WTC11 (cell line): ENCODE measurements at regions not wholly inside any gene's neighbourhood (a gene's known extent, or its start where the extent isn't known, plus 50 kb on each side); places are given as distances from the start of the nearest gene placed in this dataset.

Experiments used
- ATAC-seq: fragments of 200-7000 bp; cut with Tn5 transposase; 2 replicates; pipeline ENCODE4 v1.10.0; 2021; ENCODE audit warnings: mild to moderate bottlenecking, moderate library complexity
- CTCF ChIA-PET: fragments of 300-600 bp; sonication (Branson Sonifier 250); formaldehyde crosslinking; loops from one replicate; lab custom pipeline; 2021; ENCODE audit warnings: antibody characterized with exemption; lab: Charles Lee
- POLR2A ChIA-PET: fragments of 350-600 bp; sonication (Branson Sonifier 250); formaldehyde crosslinking; loops from one replicate; lab custom pipeline; 2021; ENCODE audit warnings: antibody characterized with exemption; lab: Charles Lee
- DNase-seq: peaks from one replicate; pipeline ENCODE4 v3.0.0; 2021; ENCODE audit warnings: low spot score
- H3K27ac Mint-ChIP-seq: 2 replicates; pipeline ENCODE4 v1.8.0; 2021; ENCODE audit warnings: mixed read lengths
- H3K27me3 Mint-ChIP-seq: 2 replicates; pipeline ENCODE4 v1.8.0; 2021; ENCODE audit warnings: low read depth, mild to moderate bottlenecking, moderate library complexity, mixed read lengths
- H3K36me3 Mint-ChIP-seq: 2 replicates; pipeline ENCODE4 v1.8.0; 2021; ENCODE audit warnings: mixed read lengths
- H3K4me1 Mint-ChIP-seq: 2 replicates; pipeline ENCODE4 v1.8.0; 2022; ENCODE audit warnings: mixed read lengths
- H3K4me3 Mint-ChIP-seq: 2 replicates; pipeline ENCODE4 v1.8.0; 2021; ENCODE audit warnings: mild to moderate bottlenecking, moderate library complexity, mixed read lengths
- H3K9me3 Mint-ChIP-seq: 2 replicates; pipeline ENCODE4 v1.8.0; 2021; ENCODE audit warnings: mixed read lengths
- CBFB ChIP-seq: sonication (generic); formaldehyde crosslinking; IDR thresholded peaks from 2 replicates; pipeline ENCODE4 v1.8.1; 2022; ENCODE audit warnings: mild to moderate bottlenecking, low read depth, missing genetic modification reagents
- ETV6 ChIP-seq: sonication (generic); formaldehyde crosslinking; IDR thresholded peaks from 2 replicates; pipeline ENCODE4 v1.8.1; 2022; ENCODE audit warnings: mild to moderate bottlenecking, missing genetic modification reagents
- FOXP1 ChIP-seq: sonication (generic); formaldehyde crosslinking; IDR thresholded peaks from 2 replicates; pipeline ENCODE4 v1.8.0; 2022; ENCODE audit warnings: missing genetic modification reagents, mild to moderate bottlenecking, moderate library complexity, borderline replicate concordance
- OVOL2 ChIP-seq: fragments of 250-450 bp; sonication (Bioruptor Pico); IDR thresholded peaks from 2 replicates; pipeline ENCODE4 v1.9.0; 2021; ENCODE audit warnings: mild to moderate bottlenecking, borderline replicate concordance
- RELA ChIP-seq: sonication (generic); formaldehyde crosslinking; IDR thresholded peaks from 2 replicates; pipeline ENCODE4 v1.8.1; 2022; ENCODE audit warnings: missing genetic modification reagents, mild to moderate bottlenecking, borderline replicate concordance
- SMAD4 ChIP-seq: sonication (generic); formaldehyde crosslinking; IDR thresholded peaks from 2 replicates; pipeline ENCODE4 v1.8.0; 2022; ENCODE audit warnings: mild to moderate bottlenecking, missing genetic modification reagents
- TP53 ChIP-seq: sonication (generic); formaldehyde crosslinking; IDR thresholded peaks from 2 replicates; pipeline ENCODE4 v1.8.1; 2023; ENCODE audit warnings: mild to moderate bottlenecking, missing genetic modification reagents
- ZNF138 ChIP-seq: sonication (generic); formaldehyde crosslinking; conservative IDR thresholded peaks from 2 replicates; pipeline ENCODE4 v1.8.1; 2022; ENCODE audit warnings: mild to moderate bottlenecking, moderate library complexity, missing genetic modification reagents
- ZNF263 ChIP-seq: sonication (generic); formaldehyde crosslinking; IDR thresholded peaks from 2 replicates; pipeline ENCODE4 v1.8.1; 2022; ENCODE audit warnings: low read depth, mild to moderate bottlenecking, moderate library complexity, missing genetic modification reagents
- ZNF317 ChIP-seq: sonication (generic); formaldehyde crosslinking; IDR thresholded peaks from 2 replicates; pipeline ENCODE4 v1.8.1; 2023; ENCODE audit warnings: low read depth, mild to moderate bottlenecking, moderate library complexity, missing genetic modification reagents, borderline replicate concordance
- TF ChIP-seq, protein P1 (sequence below): sonication (generic); formaldehyde crosslinking; IDR thresholded peaks from 2 replicates; pipeline ENCODE4 v1.8.0; 2023; ENCODE audit warnings: missing genetic modification reagents, mild to moderate bottlenecking, borderline replicate concordance
- TF ChIP-seq, protein P2 (sequence below): fragments of 250-450 bp; sonication (Bioruptor Pico); IDR thresholded peaks from 2 replicates; pipeline ENCODE4 v1.9.0; 2021; ENCODE audit warnings: moderate library complexity, mild to moderate bottlenecking, inconsistent platforms, borderline replicate concordance
- TF ChIP-seq, protein P3 (sequence below): sonication (generic); formaldehyde crosslinking; IDR thresholded peaks from 2 replicates; pipeline ENCODE4 v1.8.1; 2023; ENCODE audit warnings: mild to moderate bottlenecking, missing genetic modification reagents, moderate library complexity
- TF ChIP-seq, protein P4 (sequence below): sonication (generic); formaldehyde crosslinking; IDR thresholded peaks from 2 replicates; pipeline ENCODE4 v1.8.1; 2022; ENCODE audit warnings: missing genetic modification reagents, borderline replicate concordance
- TF ChIP-seq, protein P5 (sequence below): sonication (generic); formaldehyde crosslinking; IDR thresholded peaks from 2 replicates; pipeline ENCODE4 v1.8.0; 2022; ENCODE audit warnings: mild to moderate bottlenecking, missing genetic modification reagents
- TF ChIP-seq, protein P6 (sequence below): fragments of 250-450 bp; sonication (Bioruptor Pico); IDR thresholded peaks from 2 replicates; pipeline ENCODE4 v1.9.0; 2021; ENCODE audit warnings: mild to moderate bottlenecking
- TF ChIP-seq, protein P7 (sequence below): sonication (generic); formaldehyde crosslinking; IDR thresholded peaks from 2 replicates; pipeline ENCODE4 v1.8.0; 2022; ENCODE audit warnings: mild to moderate bottlenecking, missing genetic modification reagents
- TF ChIP-seq, protein P8 (sequence below): sonication (generic); formaldehyde crosslinking; IDR thresholded peaks from 2 replicates; pipeline ENCODE4 v1.8.1; 2022; ENCODE audit warnings: mild to moderate bottlenecking, missing genetic modification reagents, moderate library complexity, borderline replicate concordance

DNA sequence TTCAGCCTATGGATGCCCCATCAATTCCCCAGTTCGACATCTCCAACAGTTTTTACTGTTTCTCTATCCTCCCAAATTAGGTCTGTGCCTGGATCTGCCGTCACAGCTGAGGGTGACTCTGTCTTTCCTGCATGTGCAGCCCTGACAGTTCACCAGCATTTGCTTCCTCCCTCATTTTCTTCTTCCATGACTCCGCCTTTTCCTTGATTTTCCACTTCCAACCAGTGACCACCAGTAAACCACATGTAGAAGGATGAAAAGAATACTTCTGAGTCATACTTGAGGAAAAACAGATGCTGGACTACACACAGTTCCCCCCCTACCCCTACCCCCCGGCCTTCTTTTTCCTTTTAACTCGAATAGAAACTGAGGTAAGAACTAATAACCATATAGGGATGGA, 311.8 kb upstream of the POM121L12 start:
- H3K9me3 Mint-ChIP-seq: peaks cover 13% of the 10 kb centered on the region
- peak overlapping the region; percentile 33; the same call in 1 of the 2 replicates for H3K27ac Mint-ChIP-seq
- TF ChIP-seq OVOL2: no peak
- TF ChIP-seq, protein P1, sequence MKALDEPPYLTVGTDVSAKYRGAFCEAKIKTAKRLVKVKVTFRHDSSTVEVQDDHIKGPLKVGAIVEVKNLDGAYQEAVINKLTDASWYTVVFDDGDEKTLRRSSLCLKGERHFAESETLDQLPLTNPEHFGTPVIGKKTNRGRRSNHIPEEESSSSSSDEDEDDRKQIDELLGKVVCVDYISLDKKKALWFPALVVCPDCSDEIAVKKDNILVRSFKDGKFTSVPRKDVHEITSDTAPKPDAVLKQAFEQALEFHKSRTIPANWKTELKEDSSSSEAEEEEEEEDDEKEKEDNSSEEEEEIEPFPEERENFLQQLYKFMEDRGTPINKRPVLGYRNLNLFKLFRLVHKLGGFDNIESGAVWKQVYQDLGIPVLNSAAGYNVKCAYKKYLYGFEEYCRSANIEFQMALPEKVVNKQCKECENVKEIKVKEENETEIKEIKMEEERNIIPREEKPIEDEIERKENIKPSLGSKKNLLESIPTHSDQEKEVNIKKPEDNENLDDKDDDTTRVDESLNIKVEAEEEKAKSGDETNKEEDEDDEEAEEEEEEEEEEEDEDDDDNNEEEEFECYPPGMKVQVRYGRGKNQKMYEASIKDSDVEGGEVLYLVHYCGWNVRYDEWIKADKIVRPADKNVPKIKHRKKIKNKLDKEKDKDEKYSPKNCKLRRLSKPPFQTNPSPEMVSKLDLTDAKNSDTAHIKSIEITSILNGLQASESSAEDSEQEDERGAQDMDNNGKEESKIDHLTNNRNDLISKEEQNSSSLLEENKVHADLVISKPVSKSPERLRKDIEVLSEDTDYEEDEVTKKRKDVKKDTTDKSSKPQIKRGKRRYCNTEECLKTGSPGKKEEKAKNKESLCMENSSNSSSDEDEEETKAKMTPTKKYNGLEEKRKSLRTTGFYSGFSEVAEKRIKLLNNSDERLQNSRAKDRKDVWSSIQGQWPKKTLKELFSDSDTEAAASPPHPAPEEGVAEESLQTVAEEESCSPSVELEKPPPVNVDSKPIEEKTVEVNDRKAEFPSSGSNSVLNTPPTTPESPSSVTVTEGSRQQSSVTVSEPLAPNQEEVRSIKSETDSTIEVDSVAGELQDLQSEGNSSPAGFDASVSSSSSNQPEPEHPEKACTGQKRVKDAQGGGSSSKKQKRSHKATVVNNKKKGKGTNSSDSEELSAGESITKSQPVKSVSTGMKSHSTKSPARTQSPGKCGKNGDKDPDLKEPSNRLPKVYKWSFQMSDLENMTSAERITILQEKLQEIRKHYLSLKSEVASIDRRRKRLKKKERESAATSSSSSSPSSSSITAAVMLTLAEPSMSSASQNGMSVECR (CRISPR knock-in tag): no peak
- TF ChIP-seq, protein P2, sequence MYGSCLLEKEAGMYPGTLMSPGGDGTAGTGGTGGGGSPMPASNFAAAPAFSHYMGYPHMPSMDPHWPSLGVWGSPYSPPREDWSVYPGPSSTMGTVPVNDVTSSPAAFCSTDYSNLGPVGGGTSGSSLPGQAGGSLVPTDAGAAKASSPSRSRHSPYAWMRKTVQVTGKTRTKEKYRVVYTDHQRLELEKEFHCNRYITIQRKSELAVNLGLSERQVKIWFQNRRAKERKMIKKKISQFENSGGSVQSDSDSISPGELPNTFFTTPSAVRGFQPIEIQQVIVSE (CRISPR knock-in tag): no peak
- TF ChIP-seq RELA (CRISPR knock-in tag): no peak
- TF ChIP-seq, protein P3, sequence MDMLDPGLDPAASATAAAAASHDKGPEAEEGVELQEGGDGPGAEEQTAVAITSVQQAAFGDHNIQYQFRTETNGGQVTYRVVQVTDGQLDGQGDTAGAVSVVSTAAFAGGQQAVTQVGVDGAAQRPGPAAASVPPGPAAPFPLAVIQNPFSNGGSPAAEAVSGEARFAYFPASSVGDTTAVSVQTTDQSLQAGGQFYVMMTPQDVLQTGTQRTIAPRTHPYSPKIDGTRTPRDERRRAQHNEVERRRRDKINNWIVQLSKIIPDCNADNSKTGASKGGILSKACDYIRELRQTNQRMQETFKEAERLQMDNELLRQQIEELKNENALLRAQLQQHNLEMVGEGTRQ (CRISPR knock-in tag): no peak
- TF ChIP-seq, protein P4, sequence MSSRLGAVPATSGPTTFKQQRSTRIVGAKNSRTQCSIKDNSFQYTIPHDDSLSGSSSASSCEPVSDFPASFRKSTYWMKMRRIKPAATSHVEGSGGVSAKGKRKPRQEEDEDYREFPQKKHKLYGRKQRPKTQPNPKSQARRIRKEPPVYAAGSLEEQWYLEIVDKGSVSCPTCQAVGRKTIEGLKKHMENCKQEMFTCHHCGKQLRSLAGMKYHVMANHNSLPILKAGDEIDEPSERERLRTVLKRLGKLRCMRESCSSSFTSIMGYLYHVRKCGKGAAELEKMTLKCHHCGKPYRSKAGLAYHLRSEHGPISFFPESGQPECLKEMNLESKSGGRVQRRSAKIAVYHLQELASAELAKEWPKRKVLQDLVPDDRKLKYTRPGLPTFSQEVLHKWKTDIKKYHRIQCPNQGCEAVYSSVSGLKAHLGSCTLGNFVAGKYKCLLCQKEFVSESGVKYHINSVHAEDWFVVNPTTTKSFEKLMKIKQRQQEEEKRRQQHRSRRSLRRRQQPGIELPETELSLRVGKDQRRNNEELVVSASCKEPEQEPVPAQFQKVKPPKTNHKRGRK (CRISPR knock-in tag): no peak
- TF ChIP-seq ZNF138 (CRISPR knock-in tag): no peak
- TF ChIP-seq, protein P5, sequence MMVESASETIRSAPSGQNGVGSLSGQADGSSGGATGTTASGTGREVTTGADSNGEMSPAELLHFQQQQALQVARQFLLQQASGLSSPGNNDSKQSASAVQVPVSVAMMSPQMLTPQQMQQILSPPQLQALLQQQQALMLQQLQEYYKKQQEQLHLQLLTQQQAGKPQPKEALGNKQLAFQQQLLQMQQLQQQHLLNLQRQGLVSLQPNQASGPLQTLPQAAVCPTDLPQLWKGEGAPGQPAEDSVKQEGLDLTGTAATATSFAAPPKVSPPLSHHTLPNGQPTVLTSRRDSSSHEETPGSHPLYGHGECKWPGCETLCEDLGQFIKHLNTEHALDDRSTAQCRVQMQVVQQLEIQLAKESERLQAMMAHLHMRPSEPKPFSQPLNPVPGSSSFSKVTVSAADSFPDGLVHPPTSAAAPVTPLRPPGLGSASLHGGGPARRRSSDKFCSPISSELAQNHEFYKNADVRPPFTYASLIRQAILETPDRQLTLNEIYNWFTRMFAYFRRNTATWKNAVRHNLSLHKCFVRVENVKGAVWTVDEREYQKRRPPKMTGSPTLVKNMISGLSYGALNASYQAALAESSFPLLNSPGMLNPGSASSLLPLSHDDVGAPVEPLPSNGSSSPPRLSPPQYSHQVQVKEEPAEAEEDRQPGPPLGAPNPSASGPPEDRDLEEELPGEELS: no peak
- no peak for TF ChIP-seq ZNF317 (CRISPR knock-in tag)
- TF ChIP-seq TP53 (CRISPR knock-in tag): no peak
- TF ChIP-seq ZNF263 (CRISPR knock-in tag): no peak
- no peak for TF ChIP-seq CBFB
- TF ChIP-seq, protein P6, sequence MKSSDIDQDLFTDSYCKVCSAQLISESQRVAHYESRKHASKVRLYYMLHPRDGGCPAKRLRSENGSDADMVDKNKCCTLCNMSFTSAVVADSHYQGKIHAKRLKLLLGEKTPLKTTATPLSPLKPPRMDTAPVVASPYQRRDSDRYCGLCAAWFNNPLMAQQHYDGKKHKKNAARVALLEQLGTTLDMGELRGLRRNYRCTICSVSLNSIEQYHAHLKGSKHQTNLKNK (CRISPR knock-in tag): no peak
- TF ChIP-seq SMAD4 (CRISPR knock-in tag): no peak
- DNase-seq (no peak), ATAC-seq (no peak)
- H3K4me3 Mint-ChIP-seq: no peak overlapping the region
- H3K4me1 Mint-ChIP-seq: peaks cover 4% of the 10 kb centered on the region; the same call in 1 of the 2 replicates
- ChIA-PET CTCF (no interaction called here), POLR2A (no interaction called here)
- no peaks in the 10 kb centered on the region for H3K27me3 Mint-ChIP-seq
- H3K36me3 Mint-ChIP-seq: no peaks in the 10 kb centered on the region

DNA sequence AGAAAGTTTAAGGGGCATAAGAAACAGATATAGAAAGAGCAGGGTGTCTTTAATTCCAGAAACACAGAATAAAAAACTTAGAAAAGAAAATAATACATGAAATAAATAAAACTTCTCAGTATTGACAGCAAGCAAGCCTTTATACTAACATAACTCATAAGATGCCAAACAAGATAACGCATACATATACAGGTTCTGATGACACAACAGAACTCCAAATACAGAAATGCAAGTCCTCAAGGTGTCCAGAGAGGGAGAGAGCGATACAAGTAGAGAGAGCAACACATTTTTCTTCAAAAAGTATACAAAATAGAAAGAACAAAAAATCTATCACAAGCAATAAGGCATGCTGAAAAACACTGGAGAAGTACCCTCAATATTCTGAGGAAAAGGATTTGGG, 314.6 kb upstream of the POM121L12 start:
- TF ChIP-seq, protein P7, sequence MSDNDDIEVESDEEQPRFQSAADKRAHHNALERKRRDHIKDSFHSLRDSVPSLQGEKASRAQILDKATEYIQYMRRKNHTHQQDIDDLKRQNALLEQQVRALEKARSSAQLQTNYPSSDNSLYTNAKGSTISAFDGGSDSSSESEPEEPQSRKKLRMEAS (CRISPR knock-in tag): no peak
- TF ChIP-seq, protein P8, sequence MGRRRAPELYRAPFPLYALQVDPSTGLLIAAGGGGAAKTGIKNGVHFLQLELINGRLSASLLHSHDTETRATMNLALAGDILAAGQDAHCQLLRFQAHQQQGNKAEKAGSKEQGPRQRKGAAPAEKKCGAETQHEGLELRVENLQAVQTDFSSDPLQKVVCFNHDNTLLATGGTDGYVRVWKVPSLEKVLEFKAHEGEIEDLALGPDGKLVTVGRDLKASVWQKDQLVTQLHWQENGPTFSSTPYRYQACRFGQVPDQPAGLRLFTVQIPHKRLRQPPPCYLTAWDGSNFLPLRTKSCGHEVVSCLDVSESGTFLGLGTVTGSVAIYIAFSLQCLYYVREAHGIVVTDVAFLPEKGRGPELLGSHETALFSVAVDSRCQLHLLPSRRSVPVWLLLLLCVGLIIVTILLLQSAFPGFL: no peak
- no peak for TF ChIP-seq FOXP1
- no peak for TF ChIP-seq ETV6
- no peak for ATAC-seq

More for the DNA sequence above, 314.6 kb upstream of the POM121L12 start:
- no peak overlapping the region for H3K4me3 Mint-ChIP-seq
- no peaks in the 10 kb centered on the region for H3K27me3 Mint-ChIP-seq
- POLR2A ChIA-PET: no interaction called here
- no peaks in the 10 kb centered on the region for H3K36me3 Mint-ChIP-seq
- peaks cover 13% of the 10 kb centered on the region for H3K9me3 Mint-ChIP-seq
- CTCF ChIA-PET: no interaction called here
- peaks cover 6% of the 10 kb centered on the region; the same call in 1 of the 2 replicates for H3K4me1 Mint-ChIP-seq
- no peak overlapping the region for H3K27ac Mint-ChIP-seq
- no peak for DNase-seq
